ENCODE measurements at regions not wholly inside any gene's neighbourhood (a gene's known extent, or its start where the extent isn't known, plus 50 kb on each side); places are given as distances from the start of the nearest gene placed in this dataset.

- BruUV-seq (replicated peaks), result no TSS peak
- in situ Hi-C loops (cut with HindIII; ENCODE audit: low pct_unique_long_range_greater_than_20kb, low sequenced_read_pairs), result no loop called here
- POLR2A ChIA-PET, result no interaction called here
- ATAC-seq, result no peak
- no peaks in the 10 kb centered on the region for H3K27me3 ChIP-seq (ENCODE audit: control insufficient read depth, insufficient read depth, low read length)
- H3K27ac ChIP-seq (ENCODE audit: low read length), result no peak overlapping the region
- TF ChIP-seq, protein P1, sequence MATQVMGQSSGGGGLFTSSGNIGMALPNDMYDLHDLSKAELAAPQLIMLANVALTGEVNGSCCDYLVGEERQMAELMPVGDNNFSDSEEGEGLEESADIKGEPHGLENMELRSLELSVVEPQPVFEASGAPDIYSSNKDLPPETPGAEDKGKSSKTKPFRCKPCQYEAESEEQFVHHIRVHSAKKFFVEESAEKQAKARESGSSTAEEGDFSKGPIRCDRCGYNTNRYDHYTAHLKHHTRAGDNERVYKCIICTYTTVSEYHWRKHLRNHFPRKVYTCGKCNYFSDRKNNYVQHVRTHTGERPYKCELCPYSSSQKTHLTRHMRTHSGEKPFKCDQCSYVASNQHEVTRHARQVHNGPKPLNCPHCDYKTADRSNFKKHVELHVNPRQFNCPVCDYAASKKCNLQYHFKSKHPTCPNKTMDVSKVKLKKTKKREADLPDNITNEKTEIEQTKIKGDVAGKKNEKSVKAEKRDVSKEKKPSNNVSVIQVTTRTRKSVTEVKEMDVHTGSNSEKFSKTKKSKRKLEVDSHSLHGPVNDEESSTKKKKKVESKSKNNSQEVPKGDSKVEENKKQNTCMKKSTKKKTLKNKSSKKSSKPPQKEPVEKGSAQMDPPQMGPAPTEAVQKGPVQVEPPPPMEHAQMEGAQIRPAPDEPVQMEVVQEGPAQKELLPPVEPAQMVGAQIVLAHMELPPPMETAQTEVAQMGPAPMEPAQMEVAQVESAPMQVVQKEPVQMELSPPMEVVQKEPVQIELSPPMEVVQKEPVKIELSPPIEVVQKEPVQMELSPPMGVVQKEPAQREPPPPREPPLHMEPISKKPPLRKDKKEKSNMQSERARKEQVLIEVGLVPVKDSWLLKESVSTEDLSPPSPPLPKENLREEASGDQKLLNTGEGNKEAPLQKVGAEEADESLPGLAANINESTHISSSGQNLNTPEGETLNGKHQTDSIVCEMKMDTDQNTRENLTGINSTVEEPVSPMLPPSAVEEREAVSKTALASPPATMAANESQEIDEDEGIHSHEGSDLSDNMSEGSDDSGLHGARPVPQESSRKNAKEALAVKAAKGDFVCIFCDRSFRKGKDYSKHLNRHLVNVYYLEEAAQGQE (IDR thresholded peaks at IDR 0.05; ENCODE audit: insufficient read depth in 1 of 2, low read depth in 2 of 2, low read length in 1 of 2), result no peak
- TF ChIP-seq SIN3A (IDR thresholded peaks at IDR 0.05; ENCODE audit: borderline replicate concordance, insufficient read depth, low read depth, low read length) (no peak), POLR2AphosphoS5 (IDR thresholded peaks at IDR 0.05; ENCODE audit: low read depth, low read length) (no peak)
- H3K36me3 ChIP-seq (ENCODE audit: control insufficient read depth, insufficient read depth, low read length), result no peaks in the 10 kb centered on the region
- no peak overlapping the region for H3K4me3 ChIP-seq (ENCODE audit: low read depth in 2 of 2, low read length in 2 of 2)
- CTCF ChIA-PET, result no interaction called here
- H3K4me1 ChIP-seq (ENCODE audit: control insufficient read depth, insufficient read depth, low read length), result no peaks in the 10 kb centered on the region
- H3K9me3 ChIP-seq (ENCODE audit: control insufficient read depth, insufficient read depth, low read depth, low read length), result no peaks in the 10 kb centered on the region
- intact Hi-C loops (cut with micrococcal nuclease; ENCODE audit: unreplicated experiment), result no loop called here
- DNase-seq (ENCODE audit: low read depth, low spot score), result no peak
These were observed 137.9 kb upstream of the F3 start for GRCh38 chr1:94679332-94680038.

GRCh38 chr1:94678202-94678848 is 136.8 kb upstream of the F3 start:
- BruUV-seq (replicated peaks), result no TSS peak
- Histone ChIP-seq H3K27me3 (ENCODE audit: control insufficient read depth, insufficient read depth, low read length) (no peaks in the 10 kb centered on the region), H3K36me3 (ENCODE audit: control insufficient read depth, insufficient read depth, low read length) (no peaks in the 10 kb centered on the region), H3K9me3 (ENCODE audit: control insufficient read depth, insufficient read depth, low read depth, low read length) (no peaks in the 10 kb centered on the region), H3K4me1 (ENCODE audit: control insufficient read depth, insufficient read depth, low read length) (no peaks in the 10 kb centered on the region), H3K4me3 (ENCODE audit: low read depth in 2 of 2, low read length in 2 of 2) (no peak overlapping the region), H3K27ac (ENCODE audit: low read length) (no peak overlapping the region)
- DNase-seq (ENCODE audit: low read depth, low spot score) (no peak), ATAC-seq (no peak)
- intact Hi-C loops (cut with micrococcal nuclease; ENCODE audit: unreplicated experiment), result no loop called here
- CTCF ChIA-PET, result interaction anchor here (0.7 kb wide), 1 partner anchor 529 kb away, joined by 6 read pairs; no protein-coding TSS in a partner anchor
- POLR2A ChIA-PET, result no interaction called here
- TF ChIP-seq, protein P2, sequence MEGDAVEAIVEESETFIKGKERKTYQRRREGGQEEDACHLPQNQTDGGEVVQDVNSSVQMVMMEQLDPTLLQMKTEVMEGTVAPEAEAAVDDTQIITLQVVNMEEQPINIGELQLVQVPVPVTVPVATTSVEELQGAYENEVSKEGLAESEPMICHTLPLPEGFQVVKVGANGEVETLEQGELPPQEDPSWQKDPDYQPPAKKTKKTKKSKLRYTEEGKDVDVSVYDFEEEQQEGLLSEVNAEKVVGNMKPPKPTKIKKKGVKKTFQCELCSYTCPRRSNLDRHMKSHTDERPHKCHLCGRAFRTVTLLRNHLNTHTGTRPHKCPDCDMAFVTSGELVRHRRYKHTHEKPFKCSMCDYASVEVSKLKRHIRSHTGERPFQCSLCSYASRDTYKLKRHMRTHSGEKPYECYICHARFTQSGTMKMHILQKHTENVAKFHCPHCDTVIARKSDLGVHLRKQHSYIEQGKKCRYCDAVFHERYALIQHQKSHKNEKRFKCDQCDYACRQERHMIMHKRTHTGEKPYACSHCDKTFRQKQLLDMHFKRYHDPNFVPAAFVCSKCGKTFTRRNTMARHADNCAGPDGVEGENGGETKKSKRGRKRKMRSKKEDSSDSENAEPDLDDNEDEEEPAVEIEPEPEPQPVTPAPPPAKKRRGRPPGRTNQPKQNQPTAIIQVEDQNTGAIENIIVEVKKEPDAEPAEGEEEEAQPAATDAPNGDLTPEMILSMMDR (IDR thresholded peaks at IDR 0.05), result no peak
- no peak for TF ChIP-seq POLR2AphosphoS5 (IDR thresholded peaks at IDR 0.05; ENCODE audit: low read depth, low read length)
- TF ChIP-seq TCF7L2 (IDR thresholded peaks at IDR 0.05; ENCODE audit: low read depth, low read length), result no peak
- TF ChIP-seq SIN3A (IDR thresholded peaks at IDR 0.05; ENCODE audit: borderline replicate concordance, insufficient read depth, low read depth, low read length), result no peak
- TF ChIP-seq, protein P1 (IDR thresholded peaks at IDR 0.05; ENCODE audit: insufficient read depth in 1 of 2, low read depth in 2 of 2, low read length in 1 of 2), result no peak
- in situ Hi-C loops (cut with HindIII; ENCODE audit: low pct_unique_long_range_greater_than_20kb, low sequenced_read_pairs), result no loop called here
